HCT116 (cell line): ENCODE measurements at regions not wholly inside any gene's neighbourhood (a gene's known extent, or its start where the extent isn't known, plus 50 kb on each side); places are given as distances from the start of the nearest gene placed in this dataset.

Experiments used
- ATAC-seq: fragments of 200-7000 bp; cut with Tn5 transposase; 2 replicates; pipeline ENCODE4 v1.9.1; 2020; ENCODE audit warnings: mild to moderate bottlenecking, moderate library complexity
- BruUV-seq: library from RNA; stranded (reverse); fragments of 400-500 nt; replicated peaks from 2 replicates; lab custom pipeline; 2021; lab: Mats Ljungman, UMichigan
- CTCF ChIA-PET: fragments of 300-600 bp; sonication (Branson Sonifier 250); formaldehyde crosslinking; loops from one replicate; lab custom pipeline; 2021; ENCODE audit warnings: antibody characterized with exemption; lab: Charles Lee
- POLR2A ChIA-PET: fragments of 300-600, 350-600 bp; sonication (Branson Sonifier 250); formaldehyde crosslinking; loops from one replicate; lab custom pipeline; 2021; ENCODE audit warnings: antibody characterized with exemption; lab: Charles Lee
- RAD21 ChIA-PET, 2 experiments: fragments of 300-600 bp; sonication (Branson Sonifier 250); formaldehyde crosslinking; loops; one replicate each; lab custom pipeline; 2023; ENCODE audit warnings: low total read pairs in 2 of 2; ENCODE audit not compliant: uncharacterized antibody in 2 of 2, unreplicated experiment in 2 of 2, low non-redundant PET in 1 of 2; lab: Charles Lee
- DNase-seq: peaks from one replicate; pipeline ENCODE4 v3.0.0-alpha.2; 2010; ENCODE audit warnings: low read depth, low spot score
- H2AFZ ChIP-seq: fragments of 200-600 bp; shearing (Covaris generic), sonication (generic); 2 replicates; pipeline ENCODE4 v1.6.1; 2017; ENCODE audit warnings: low read depth, mixed run types, mixed read lengths, antibody characterized with exemption, low read length; ENCODE audit not compliant: poor library complexity, severe bottlenecking
- H3K27ac ChIP-seq: 2 replicates; pipeline ENCODE4 v1.5.1; 2012; ENCODE audit warnings: low read depth, low read length
- H3K27me3 ChIP-seq: fragments of 200-600 bp; sonication (generic); 2 replicates; pipeline ENCODE4 v1.6.1; 2016; ENCODE audit warnings: mixed run types, low read length, mixed read lengths; ENCODE audit not compliant: insufficient read depth
- H3K36me3 ChIP-seq, 2 experiments: fragments of 200-500 bp in 1 of 2; fragments of 200-600 bp in 1 of 2; sonication (Bioruptor generic) in 1 of 2; sonication (generic) in 1 of 2; 2 replicates each; pipeline versions ENCODE4 v1.5.1 to v1.6.1; 2014 to 2016; ENCODE audit warnings: low read length in 2 of 2, inconsistent platforms in 1 of 2, mixed read lengths in 1 of 2, mixed run types in 1 of 2; ENCODE audit not compliant: insufficient read depth in 2 of 2, control insufficient read depth in 1 of 2
- H3K4me1 ChIP-seq, 2 experiments: fragments of 200-600 bp in 1 of 2; sonication (generic) in 1 of 2; 2 replicates each; pipeline versions ENCODE4 v1.5.1 to v1.6.1; 2012 to 2017; ENCODE audit warnings: low read length in 2 of 2, inconsistent platforms in 1 of 2, mild to moderate bottlenecking in 1 of 2, mixed read lengths in 1 of 2, mixed run types in 1 of 2, moderate library complexity in 1 of 2; ENCODE audit not compliant: insufficient read depth in 2 of 2, control insufficient read depth in 1 of 2
- H3K4me2 ChIP-seq: fragments of 200-600 bp; sonication (generic); 2 replicates; pipeline ENCODE4 v1.6.1; 2017; ENCODE audit warnings: mixed run types, low read length, mixed read lengths
- H3K4me3 ChIP-seq, 2 experiments: fragments of 200-600 bp in 1 of 2; sonication (generic) in 1 of 2; replicated peaks in 1 of 2; 2 replicates each; pipeline ENCODE4 v1.5.1; 2011 to 2016; ENCODE audit warnings: low read length in 2 of 2, control low read depth in 1 of 2, low read depth in 1 of 2, mild to moderate bottlenecking in 1 of 2, mixed read lengths in 1 of 2, mixed run types in 1 of 2
- H3K79me2 ChIP-seq: fragments of 200-600 bp; sonication (generic); 2 replicates; pipeline ENCODE4 v1.6.1; 2017; ENCODE audit warnings: mild to moderate bottlenecking, mixed run types, low read length, moderate library complexity, mixed read lengths; ENCODE audit not compliant: insufficient read depth
- H3K9ac ChIP-seq: fragments of 200-600 bp; sonication (generic); 2 replicates; pipeline ENCODE4 v1.6.1; 2016; ENCODE audit warnings: low read length, mixed read lengths
- H3K9me2 ChIP-seq: fragments of 200-600 bp; sonication (generic), shearing (Covaris generic); 2 replicates; pipeline ENCODE4 v1.6.1; 2017; ENCODE audit warnings: mixed run types, mild to moderate bottlenecking, moderate library complexity; ENCODE audit not compliant: insufficient read depth
- H3K9me3 ChIP-seq, 2 experiments: fragments of 200-500 bp in 1 of 2; fragments of 200-600 bp in 1 of 2; sonication (Bioruptor generic) in 1 of 2; sonication (generic) in 1 of 2; 2 replicates each; pipeline ENCODE4 v1.6.1; 2014 to 2017; ENCODE audit warnings: low read length in 2 of 2, mixed read lengths in 2 of 2, inconsistent platforms in 1 of 2, low read depth in 1 of 2, mild to moderate bottlenecking in 1 of 2, mixed run types in 1 of 2, moderate library complexity in 1 of 2; ENCODE audit not compliant: control insufficient read depth in 1 of 2, insufficient read depth in 1 of 2
- H4K20me1 ChIP-seq: fragments of 200-600 bp; sonication (generic), shearing (Covaris generic); 2 replicates; pipeline ENCODE4 v1.6.1; 2017; ENCODE audit warnings: mixed run types, mild to moderate bottlenecking, moderate library complexity; ENCODE audit not compliant: insufficient read depth
- EGR1 ChIP-seq: IDR thresholded peaks from 2 replicates; pipeline ENCODE4 v1.6.1; 2012; ENCODE audit warnings: low read depth
- RAD21 ChIP-seq: IDR thresholded peaks from 2 replicates; pipeline ENCODE4 v1.6.1; 2012; ENCODE audit warnings: low read depth, mild to moderate bottlenecking
- SIN3A ChIP-seq: IDR thresholded peaks from 2 replicates; pipeline ENCODE4 v1.6.1; 2012; ENCODE audit warnings: low read depth
- TCF7L2 ChIP-seq: IDR thresholded peaks from 2 replicates; pipeline ENCODE4 v1.7.0; 2011; ENCODE audit warnings: borderline replicate concordance, inconsistent platforms; ENCODE audit not compliant: insufficient read depth, insufficient read length; ENCODE audit errors: extremely low read depth
- YY1 ChIP-seq: IDR thresholded peaks from 2 replicates; pipeline ENCODE4 v1.6.1; 2011; ENCODE audit warnings: low read length, low read depth, moderate library complexity, mild to moderate bottlenecking; ENCODE audit not compliant: insufficient replicate concordance; ENCODE audit errors: extremely low read depth
- ZBTB33 ChIP-seq: IDR thresholded peaks from 2 replicates; pipeline ENCODE4 v1.6.1; 2011; ENCODE audit warnings: mild to moderate bottlenecking, low read length, moderate library complexity; ENCODE audit not compliant: insufficient replicate concordance; ENCODE audit errors: extremely low read depth
- ZNF274 ChIP-seq: fragments of 200-500 bp; sonication (Bioruptor generic); IDR thresholded peaks from 2 replicates; pipeline ENCODE4 v1.6.1; 2014; ENCODE audit warnings: mild to moderate bottlenecking, low read depth, low read length, inconsistent platforms
- intact Hi-C: fragments of 100-400 bp; cut with micrococcal nuclease; formaldehyde crosslinking; loops from 2 replicates; pipeline ENCODE4 v1.10.0; 2022

DNA sequence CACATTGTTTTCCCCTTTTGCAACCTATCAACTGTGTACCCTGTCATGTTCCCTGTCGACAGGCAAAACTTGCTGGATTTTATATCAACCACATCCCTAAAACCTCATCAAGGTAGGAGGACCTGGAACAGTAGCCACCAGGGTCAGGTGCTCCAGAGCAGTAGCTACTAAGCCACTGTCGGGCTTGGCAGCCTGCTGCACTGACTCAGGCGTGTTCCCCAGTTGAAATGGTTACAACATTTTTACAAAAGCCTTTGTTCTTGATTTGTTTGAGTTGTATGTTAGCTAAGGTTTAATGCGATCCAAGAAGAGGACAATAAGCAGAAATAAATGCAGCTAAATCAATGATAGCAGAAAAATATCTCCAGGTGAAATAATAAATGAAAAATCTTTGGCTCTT lies 407.4 kb upstream of the TLE4 start (continued):
- TF ChIP-seq ZBTB33 (no peak), YY1 (no peak), RAD21 (no peak), ZNF274 (no peak), SIN3A (no peak), TCF7L2 (no peak), EGR1 (no peak)

GRCh38 chr9:79165020-79165780 lies 406.6 kb upstream of the TLE4 start:
- ChIA-PET POLR2A (no interaction called here), CTCF (no interaction called here)
- no peak for DNase-seq

More at GRCh38 chr9:79165020-79165780, 406.6 kb upstream of the TLE4 start:
- ATAC-seq: no peak
- RAD21 ChIA-PET: no interaction called here
- Histone ChIP-seq H2AFZ (no peak overlapping the region), H3K9me2 (no peaks in the 10 kb centered on the region), H3K36me3 (no peaks in the 10 kb centered on the region), H3K9ac (no peak overlapping the region), H4K20me1 (no peaks in the 10 kb centered on the region), H3K4me3 (no peak overlapping the region), H3K4me1 (no peaks in the 10 kb centered on the region), H3K4me2 (no peak overlapping the region), H3K79me2 (no peaks in the 10 kb centered on the region), H3K27me3 (no peaks in the 10 kb centered on the region), H3K9me3 (no peaks in the 10 kb centered on the region), H3K27ac (no peak overlapping the region)
- intact Hi-C loops: no loop called here
- TF ChIP-seq EGR1 (no peak), ZBTB33 (no peak)
- no TSS peak for BruUV-seq
